ENCODE measurements at regions not wholly inside any gene's neighbourhood (a gene's known extent, or its start where the extent isn't known, plus 50 kb on each side); places are given as distances from the start of the nearest gene placed in this dataset.
"Not testable (repeated sequence)": the region's sequence is repeated elsewhere in the genome, so short reads cannot be mapped to it uniquely, and the experiment has no call there.

DNA sequence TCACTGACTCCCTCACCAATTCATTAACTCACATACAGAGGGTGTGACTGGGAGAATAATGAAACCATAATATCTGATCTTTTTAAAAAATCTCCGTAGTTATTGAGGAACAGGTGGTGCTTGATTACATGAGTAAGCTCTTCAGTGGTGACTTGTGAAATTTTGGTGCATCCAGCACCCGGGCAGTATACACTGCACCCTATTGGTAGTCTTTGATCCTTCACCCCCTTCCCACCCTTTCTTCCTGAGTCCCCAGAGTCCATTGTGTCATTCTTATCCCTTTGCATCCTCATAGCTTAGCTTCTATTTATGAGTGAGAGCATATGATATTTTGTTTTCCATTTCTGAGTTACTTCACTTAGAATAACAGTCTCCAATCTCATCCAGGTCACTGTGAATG is 1143.8 kb downstream of the PCDH19 start:
- in situ Hi-C loops (cut with HindIII; ENCODE audit: low pct_unique_long_range_greater_than_20kb, low sequenced_read_pairs), result no loop called here
- no peak for DNase-seq (ENCODE audit: low read depth)

DNA sequence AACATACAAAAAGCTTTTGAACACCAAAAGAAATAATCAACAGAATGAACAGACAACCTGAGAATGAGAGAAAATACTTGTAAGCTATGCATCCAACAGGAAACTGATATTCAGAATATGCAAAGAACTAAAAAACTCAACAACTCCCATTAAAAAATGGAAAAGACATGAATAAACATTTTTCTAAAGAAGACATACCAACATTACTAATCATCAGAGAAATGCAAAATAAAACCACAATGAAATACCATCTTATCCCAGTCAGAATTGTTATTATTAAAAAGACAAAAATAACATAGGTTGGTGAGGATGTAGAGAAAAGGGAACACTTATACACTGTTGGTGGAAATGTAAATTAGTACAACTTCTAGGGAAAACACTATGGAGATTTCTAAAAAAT is 1161.9 kb downstream of the PCDH19 start:
- no peak for DNase-seq (ENCODE audit: low read depth)
- in situ Hi-C loops (cut with HindIII; ENCODE audit: low pct_unique_long_range_greater_than_20kb, low sequenced_read_pairs), result no loop called here

DNA sequence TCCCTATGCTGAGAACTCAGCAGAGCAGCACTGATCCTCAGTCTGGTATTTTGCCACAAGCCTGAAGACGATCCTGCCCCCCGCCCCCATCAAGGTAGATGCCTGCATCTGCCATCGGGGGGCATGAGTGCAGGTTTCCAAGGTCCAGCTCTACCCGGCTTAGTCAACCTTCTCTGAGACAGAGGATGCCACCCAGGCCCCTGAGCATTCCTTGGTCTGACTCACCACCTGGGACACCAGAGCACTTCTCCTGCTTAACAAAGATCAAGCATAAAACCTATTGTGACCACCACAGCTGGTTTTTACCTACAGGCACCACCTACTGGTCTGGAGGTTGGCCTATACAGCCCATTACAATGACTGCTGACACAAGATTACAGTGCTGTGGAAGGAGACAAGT is 1168.1 kb downstream of the PCDH19 start:
- no peak for DNase-seq (ENCODE audit: low read depth)
- in situ Hi-C loops (cut with HindIII; ENCODE audit: low pct_unique_long_range_greater_than_20kb, low sequenced_read_pairs), result no loop called here

DNA sequence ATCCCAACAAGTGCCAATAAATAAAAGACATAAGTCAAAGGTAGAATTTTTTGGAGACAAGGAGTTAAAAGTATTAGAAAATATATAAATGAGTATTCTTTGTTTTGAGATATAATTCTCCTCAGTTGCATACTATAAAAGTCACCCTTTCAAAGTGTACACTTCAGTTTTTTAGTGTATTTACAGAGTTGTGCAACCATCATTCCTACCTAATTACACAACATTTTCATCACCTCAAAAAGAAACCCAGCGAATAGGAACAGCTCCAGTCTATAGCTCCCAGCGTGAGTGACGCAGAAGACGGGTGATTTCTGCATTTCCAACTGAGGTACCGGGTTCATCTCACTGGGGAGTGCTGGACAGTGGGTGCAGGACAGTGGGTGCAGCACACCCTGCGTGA is 1175.7 kb downstream of the PCDH19 start:
- in situ Hi-C loops (cut with HindIII; ENCODE audit: low pct_unique_long_range_greater_than_20kb, low sequenced_read_pairs); DNase-seq (ENCODE audit: low read depth): not testable (repeated sequence)

DNA sequence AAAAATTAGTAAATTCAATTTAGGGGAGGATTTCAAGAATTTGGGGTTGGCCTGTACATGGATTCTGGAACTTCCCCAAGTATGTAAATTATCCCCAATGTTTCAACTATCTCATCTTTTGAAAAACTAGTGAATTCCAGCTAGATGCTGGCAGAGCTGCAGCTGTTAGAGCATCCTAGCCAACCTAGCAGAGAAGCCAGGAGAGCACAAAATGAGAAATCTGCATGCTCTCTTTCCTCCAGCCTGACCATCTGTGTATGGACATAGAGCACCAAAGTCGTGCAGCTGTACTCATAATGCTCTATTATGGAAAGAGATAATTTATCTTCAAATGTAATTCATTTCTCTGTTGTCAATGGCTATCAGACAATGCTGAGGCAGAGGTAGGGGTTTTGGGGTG is 1217.7 kb downstream of the PCDH19 start:
- in situ Hi-C loops (cut with HindIII; ENCODE audit: low pct_unique_long_range_greater_than_20kb, low sequenced_read_pairs), result no loop called here
- DNase-seq (ENCODE audit: low read depth), result no peak

GRCh38 chrX:99184153-99184552 is 1225.9 kb downstream of the PCDH19 start:
- no peak for DNase-seq (ENCODE audit: low read depth)
- in situ Hi-C loops (cut with HindIII; ENCODE audit: low pct_unique_long_range_greater_than_20kb, low sequenced_read_pairs), result no loop called here

DNA sequence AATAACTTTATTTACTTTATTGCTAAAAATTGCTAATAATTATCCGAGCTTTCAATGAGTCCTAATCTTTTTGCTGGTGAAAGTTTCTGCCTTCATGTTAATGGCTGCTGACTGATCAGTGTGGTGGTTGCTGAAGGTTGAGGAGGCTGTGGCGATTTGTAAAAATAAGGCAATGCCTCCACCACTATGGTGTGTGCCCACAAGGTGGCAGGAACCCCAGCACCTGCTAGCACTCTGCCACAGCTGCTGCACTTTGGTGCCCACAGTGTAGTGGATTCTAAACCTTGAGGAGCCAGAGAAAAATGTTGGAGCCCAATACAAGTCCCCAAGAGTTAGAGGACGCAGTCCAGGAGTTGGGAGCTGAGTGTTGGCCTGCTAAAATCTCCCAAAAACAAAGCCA is 1237.1 kb downstream of the PCDH19 start:
- in situ Hi-C loops (cut with HindIII; ENCODE audit: low pct_unique_long_range_greater_than_20kb, low sequenced_read_pairs), result no loop called here
- no peak for DNase-seq (ENCODE audit: low read depth)

- in situ Hi-C loops (cut with HindIII; ENCODE audit: low pct_unique_long_range_greater_than_20kb, low sequenced_read_pairs), result no loop called here
- DNase-seq (ENCODE audit: low read depth), result no peak
Observed at GRCh38 chrX:99142745-99143144, 1267.3 kb downstream of the PCDH19 start.

- in situ Hi-C loops (cut with HindIII; ENCODE audit: low pct_unique_long_range_greater_than_20kb, low sequenced_read_pairs), result no loop called here
Observed at GRCh38 chrX:99137488-99137887, 1272.6 kb downstream of the PCDH19 start.

GRCh38 chrX:99117011-99117410 is 1293.1 kb downstream of the PCDH19 start:
- no peak for DNase-seq (ENCODE audit: low read depth)
- in situ Hi-C loops (cut with HindIII; ENCODE audit: low pct_unique_long_range_greater_than_20kb, low sequenced_read_pairs), result no loop called here

More at GRCh38 chrX:99137488-99137887, 1272.6 kb downstream of the PCDH19 start:
- no peak for DNase-seq (ENCODE audit: low read depth)

- in situ Hi-C loops (cut with HindIII; ENCODE audit: low pct_unique_long_range_greater_than_20kb, low sequenced_read_pairs), result no loop called here
- no peak for DNase-seq (ENCODE audit: low read depth)
Observed at GRCh38 chrX:99095965-99096635, 1314.0 kb downstream of the PCDH19 start.

DNA sequence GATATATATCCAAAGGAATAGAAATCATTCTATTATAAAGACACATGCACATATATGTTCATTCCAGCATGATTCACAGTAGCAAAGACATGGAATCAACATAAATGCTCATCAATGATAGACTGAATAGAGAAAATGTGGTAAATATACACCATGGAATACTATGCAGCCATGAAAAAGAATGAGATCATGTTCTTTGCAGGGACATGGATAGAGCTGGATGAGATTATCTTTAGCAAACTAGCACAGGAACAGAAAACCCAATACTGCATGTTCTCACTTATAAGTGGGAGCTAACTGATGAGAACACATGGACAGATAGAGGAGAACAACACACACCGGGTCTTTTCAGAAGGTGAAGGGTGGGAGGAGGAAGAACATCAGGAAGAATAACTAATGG is 1318.6 kb downstream of the PCDH19 start:
- no peak for DNase-seq (ENCODE audit: low read depth)
- in situ Hi-C loops (cut with HindIII; ENCODE audit: low pct_unique_long_range_greater_than_20kb, low sequenced_read_pairs), result no loop called here

DNA sequence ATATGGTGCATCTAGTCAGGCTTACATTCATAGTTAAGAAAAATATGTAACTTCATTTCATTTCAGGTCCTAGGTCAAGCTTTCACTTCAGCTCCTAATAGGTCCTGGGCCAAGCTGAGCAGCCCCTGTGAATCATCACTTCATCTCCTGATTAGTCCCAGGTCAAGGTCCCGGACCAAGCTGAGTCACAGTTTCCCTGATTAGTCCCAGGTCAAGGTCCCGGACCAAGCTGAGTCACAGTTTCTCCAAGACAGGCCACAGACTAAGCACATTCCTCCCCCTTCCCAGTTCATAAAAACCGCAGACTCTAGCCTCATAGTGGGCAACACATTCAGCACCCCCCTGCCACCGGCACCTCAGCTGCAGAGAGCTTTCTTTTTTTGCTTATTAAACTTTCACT is 1331.8 kb downstream of the PCDH19 start:
- DNase-seq (ENCODE audit: low read depth), result peak; percentile 2
- in situ Hi-C loops (cut with HindIII; ENCODE audit: low pct_unique_long_range_greater_than_20kb, low sequenced_read_pairs), result no loop called here

DNA sequence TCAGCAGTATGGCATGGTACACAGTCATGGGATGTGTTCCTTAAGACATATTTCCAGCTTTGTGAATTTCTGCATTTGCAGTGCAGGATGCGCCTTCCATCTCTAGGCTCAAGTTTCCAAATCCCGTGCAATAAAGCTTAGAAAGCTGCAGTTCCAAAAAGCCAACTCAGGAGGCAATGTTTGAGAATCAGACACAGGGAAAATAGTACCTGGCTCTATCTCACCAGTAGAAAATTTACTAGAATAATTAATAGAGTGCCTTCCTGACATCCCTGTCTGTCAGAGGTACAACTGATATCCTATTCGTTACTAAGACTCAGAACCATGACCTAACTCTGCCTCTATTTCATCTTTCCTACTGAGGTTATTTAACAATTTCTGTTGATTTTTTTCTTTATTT is 1333.0 kb downstream of the PCDH19 start:
- DNase-seq (ENCODE audit: low read depth), result no peak
- in situ Hi-C loops (cut with HindIII; ENCODE audit: low pct_unique_long_range_greater_than_20kb, low sequenced_read_pairs), result no loop called here

GRCh38 chrX:99073551-99073950 is 1336.5 kb downstream of the PCDH19 start:
- no peak for DNase-seq (ENCODE audit: low read depth)
- in situ Hi-C loops (cut with HindIII; ENCODE audit: low pct_unique_long_range_greater_than_20kb, low sequenced_read_pairs), result no loop called here

DNA sequence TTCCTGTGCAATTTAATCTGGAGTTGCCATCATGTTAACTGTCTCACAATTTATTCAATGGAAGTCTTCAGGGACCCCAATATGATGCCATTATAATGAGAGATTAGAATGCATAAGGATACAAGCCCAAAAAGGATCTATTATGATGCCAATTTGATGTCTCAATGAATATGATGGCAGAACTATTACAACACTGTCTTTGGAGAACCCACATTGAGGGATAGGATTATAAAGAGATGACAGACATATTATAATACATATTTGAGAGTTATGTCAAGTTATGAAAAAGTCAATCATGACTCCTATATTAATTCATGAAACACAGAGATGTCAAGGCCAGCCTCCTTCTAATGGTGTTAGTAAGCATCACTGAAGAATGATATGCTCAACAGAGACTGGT is 1358.4 kb downstream of the PCDH19 start:
- in situ Hi-C loops (cut with HindIII; ENCODE audit: low pct_unique_long_range_greater_than_20kb, low sequenced_read_pairs), result no loop called here
- no peak for DNase-seq (ENCODE audit: low read depth)

DNA sequence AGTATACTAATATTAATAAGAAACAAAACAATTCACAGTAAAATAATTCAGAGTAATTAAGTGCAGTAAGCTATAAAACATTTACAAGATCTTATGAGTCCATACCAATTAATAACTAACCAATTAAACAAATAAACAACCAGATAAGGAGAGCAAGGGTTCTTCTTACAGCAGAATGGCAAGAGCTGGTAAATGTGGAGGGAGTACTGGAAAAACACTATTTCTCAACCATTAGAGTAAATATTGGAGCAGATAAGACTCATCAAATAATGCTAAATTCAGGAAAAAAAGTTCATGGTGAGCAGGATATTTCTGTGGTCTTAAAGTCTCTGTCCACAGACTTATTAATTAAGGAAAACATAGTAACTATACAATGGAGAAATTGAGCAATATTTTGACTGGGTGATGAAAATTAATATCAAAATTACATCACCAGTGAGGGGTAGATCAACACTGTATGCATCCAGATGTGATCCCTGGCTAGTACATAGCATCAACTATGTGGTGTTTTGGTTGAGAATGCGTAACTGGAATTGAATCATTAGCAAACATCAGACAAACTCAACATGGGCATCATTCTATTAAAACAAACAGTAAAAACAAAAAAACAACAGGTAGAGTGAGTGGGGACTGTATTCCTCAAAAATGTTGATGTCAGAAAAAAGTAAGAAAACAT is 1376.7 kb downstream of the PCDH19 start:
- in situ Hi-C loops (cut with HindIII; ENCODE audit: low pct_unique_long_range_greater_than_20kb, low sequenced_read_pairs), result no loop called here
- DNase-seq (ENCODE audit: low read depth), result no peak

- DNase-seq (ENCODE audit: low read depth), result no peak
- in situ Hi-C loops (cut with HindIII; ENCODE audit: low pct_unique_long_range_greater_than_20kb, low sequenced_read_pairs), result no loop called here
Observed at GRCh38 chrX:99010957-99011356, 1399.1 kb downstream of the PCDH19 start.

DNA sequence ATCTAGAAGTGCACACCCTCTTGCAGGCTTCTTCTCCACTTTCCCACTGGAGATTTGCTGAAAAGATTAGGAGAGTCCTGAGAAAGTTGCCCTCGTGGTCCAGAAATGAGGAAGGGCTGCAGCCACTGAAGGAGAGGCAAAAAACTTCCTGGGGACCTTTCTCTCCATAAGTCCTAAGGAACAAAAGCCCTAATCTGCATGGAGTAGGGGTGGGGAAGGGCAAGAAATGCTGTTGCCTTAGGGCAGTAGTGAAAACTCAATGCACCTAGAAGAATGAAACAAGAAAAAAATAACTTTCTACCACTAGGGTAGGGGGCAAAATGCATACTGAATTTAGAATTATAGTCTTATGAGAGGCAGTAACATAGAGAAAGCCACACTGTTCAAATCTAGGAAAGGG is 1408.8 kb downstream of the PCDH19 start:
- no peak for DNase-seq (ENCODE audit: low read depth)
- in situ Hi-C loops (cut with HindIII; ENCODE audit: low pct_unique_long_range_greater_than_20kb, low sequenced_read_pairs), result no loop called here

DNA sequence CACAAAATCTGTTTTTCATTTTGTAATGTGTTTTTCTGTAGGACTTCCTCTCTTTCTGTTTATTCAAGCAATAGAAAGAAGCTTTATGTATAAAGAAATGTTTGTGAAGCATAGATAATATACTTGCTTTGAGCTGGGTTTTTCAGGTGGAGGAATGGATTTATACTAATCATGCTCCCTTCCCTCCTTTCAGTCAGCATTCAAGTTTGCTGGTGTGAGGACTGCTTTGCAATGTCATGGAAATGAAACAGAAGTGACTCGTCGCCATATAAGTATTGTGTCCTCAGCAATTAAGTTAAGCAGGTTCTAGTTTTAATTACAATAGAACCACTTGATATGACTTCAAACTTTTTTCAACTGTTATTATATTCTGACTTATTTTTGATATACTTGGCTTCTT is 1447.1 kb downstream of the PCDH19 start:
- in situ Hi-C loops (cut with HindIII; ENCODE audit: low pct_unique_long_range_greater_than_20kb, low sequenced_read_pairs), result no loop called here
- no peak for DNase-seq (ENCODE audit: low read depth)
